OCI-M1 (cell line): ENCODE measurements at regions not wholly inside any gene's neighbourhood (a gene's known extent, or its start where the extent isn't known, plus 50 kb on each side); places are given as distances from the start of the nearest gene placed in this dataset.
"Not testable (repeated sequence)": the region's sequence is repeated elsewhere in the genome, so short reads cannot be mapped to it uniquely, and the experiment has no call there.

ENCODE experiments used
- DNase-seq: peaks from one replicate; lab custom pipeline; 2025; lab: John Stamatoyannopoulos, UW

- DNase-seq = peak; percentile 63
Observed at GRCh38 chr18:60202708-60203107, 169.9 kb downstream of the MC4R start.

GRCh38 chr18:60200558-60200957, 172.0 kb downstream of the MC4R start:
- no peak for DNase-seq

- DNase-seq = no peak
Observed at GRCh38 chr18:60199505-60199904, 173.1 kb downstream of the MC4R start.

- DNase-seq = peak; percentile 75
Observed at GRCh38 chr18:60197671-60198462, 174.7 kb downstream of the MC4R start.

- DNase-seq = no peak
Observed at GRCh38 chr18:60196836-60197606, 175.6 kb downstream of the MC4R start.

GRCh38 chr18:60193780-60194179, 178.8 kb downstream of the MC4R start:
- no peak for DNase-seq

- no peak for DNase-seq
Observed at GRCh38 chr18:60191926-60192325, 180.6 kb downstream of the MC4R start.

GRCh38 chr18:60189856-60190255, 182.7 kb downstream of the MC4R start:
- DNase-seq = no peak

GRCh38 chr18:60188958-60189357, 183.6 kb downstream of the MC4R start:
- no peak for DNase-seq

GRCh38 chr18:60182223-60182622, 190.4 kb downstream of the MC4R start:
- DNase-seq = peak; percentile 61

- DNase-seq = peak; percentile 84
Observed at GRCh38 chr18:60180671-60181070, 191.9 kb downstream of the MC4R start.

- DNase-seq = not testable (repeated sequence)
Observed at GRCh38 chr18:60178224-60178623, 194.4 kb downstream of the MC4R start.

- DNase-seq = peak; percentile 10
Observed at GRCh38 chr18:60176259-60176658, 196.3 kb downstream of the MC4R start.

- DNase-seq = no peak
Observed at GRCh38 chr18:60174832-60175231, 197.7 kb downstream of the MC4R start.

GRCh38 chr18:60172030-60172429, 200.5 kb downstream of the MC4R start:
- DNase-seq = no peak

- no peak for DNase-seq
Observed at GRCh38 chr18:60163622-60164021, 209.0 kb downstream of the MC4R start.

GRCh38 chr18:60162388-60162787, 210.2 kb downstream of the MC4R start:
- DNase-seq = no peak

GRCh38 chr18:60157810-60158209, 214.8 kb downstream of the MC4R start:
- no peak for DNase-seq

GRCh38 chr18:60153376-60153775, 219.2 kb downstream of the MC4R start:
- no peak for DNase-seq

- DNase-seq = peak; percentile 52
Observed at GRCh38 chr18:60149316-60149715, 223.3 kb downstream of the MC4R start.

GRCh38 chr18:60147323-60147722, 225.3 kb downstream of the MC4R start:
- DNase-seq = peak; percentile 83

GRCh38 chr18:60146220-60146960, 226.2 kb downstream of the MC4R start:
- peak; percentile 89 for DNase-seq

GRCh38 chr18:60145776-60146175, 226.8 kb downstream of the MC4R start:
- no peak for DNase-seq
